ENCODE measurements at regions not wholly inside any gene's neighbourhood (a gene's known extent, or its start where the extent isn't known, plus 50 kb on each side); places are given as distances from the start of the nearest gene placed in this dataset.

DNA sequence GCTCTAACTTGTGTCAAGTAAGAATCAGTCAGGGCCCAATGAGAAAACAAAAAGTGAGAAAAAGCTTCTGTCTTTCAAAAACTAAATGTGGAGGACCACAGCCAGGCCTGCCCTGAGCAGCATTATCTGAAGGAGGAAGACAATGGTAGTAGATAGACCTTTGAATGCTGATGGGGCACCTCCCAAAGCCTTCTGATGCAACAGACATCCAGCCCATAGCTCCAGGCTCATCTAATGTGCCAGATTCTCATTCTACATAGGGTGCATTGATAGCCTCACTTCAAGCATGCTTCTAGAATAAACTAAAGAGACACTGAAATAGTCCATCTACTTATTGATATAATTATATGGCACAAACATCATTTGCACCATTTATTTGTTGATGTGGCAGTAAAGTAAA lies 351.6 kb downstream of the HHIPL2 start:
- TF ChIP-seq, protein P1, sequence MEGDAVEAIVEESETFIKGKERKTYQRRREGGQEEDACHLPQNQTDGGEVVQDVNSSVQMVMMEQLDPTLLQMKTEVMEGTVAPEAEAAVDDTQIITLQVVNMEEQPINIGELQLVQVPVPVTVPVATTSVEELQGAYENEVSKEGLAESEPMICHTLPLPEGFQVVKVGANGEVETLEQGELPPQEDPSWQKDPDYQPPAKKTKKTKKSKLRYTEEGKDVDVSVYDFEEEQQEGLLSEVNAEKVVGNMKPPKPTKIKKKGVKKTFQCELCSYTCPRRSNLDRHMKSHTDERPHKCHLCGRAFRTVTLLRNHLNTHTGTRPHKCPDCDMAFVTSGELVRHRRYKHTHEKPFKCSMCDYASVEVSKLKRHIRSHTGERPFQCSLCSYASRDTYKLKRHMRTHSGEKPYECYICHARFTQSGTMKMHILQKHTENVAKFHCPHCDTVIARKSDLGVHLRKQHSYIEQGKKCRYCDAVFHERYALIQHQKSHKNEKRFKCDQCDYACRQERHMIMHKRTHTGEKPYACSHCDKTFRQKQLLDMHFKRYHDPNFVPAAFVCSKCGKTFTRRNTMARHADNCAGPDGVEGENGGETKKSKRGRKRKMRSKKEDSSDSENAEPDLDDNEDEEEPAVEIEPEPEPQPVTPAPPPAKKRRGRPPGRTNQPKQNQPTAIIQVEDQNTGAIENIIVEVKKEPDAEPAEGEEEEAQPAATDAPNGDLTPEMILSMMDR (IDR thresholded peaks at IDR 0.05; ENCODE audit: extremely low read depth, low read depth, low read length), result no peak
- no peak overlapping the region for H2AFZ ChIP-seq (ENCODE audit: low read length)
- no peaks in the 10 kb centered on the region for H3K4me1 ChIP-seq (ENCODE audit: insufficient read depth, low read length)
- no peak overlapping the region for H3K27ac ChIP-seq (ENCODE audit: low read depth, low read length)
- H3K9me3 ChIP-seq (ENCODE audit: low read depth, low read length), result no peaks in the 10 kb centered on the region
- H3K4me2 ChIP-seq (ENCODE audit: insufficient read depth, low read length), result no peak overlapping the region
- no peak overlapping the region for H3K4me3 ChIP-seq (ENCODE audit: insufficient read depth, low read length)
- H3K79me2 ChIP-seq (ENCODE audit: insufficient read depth, low read length), result no peaks in the 10 kb centered on the region
- H3K27me3 ChIP-seq (ENCODE audit: insufficient read depth, low read length), result no peaks in the 10 kb centered on the region
- DNase-seq (ENCODE audit: insufficient read length, low spot score, missing footprints), result no peak
- H3K36me3 ChIP-seq (ENCODE audit: insufficient read depth, low read length), result no peaks in the 10 kb centered on the region
- H4K20me1 ChIP-seq (ENCODE audit: insufficient read depth, low read length), result no peaks in the 10 kb centered on the region

DNA sequence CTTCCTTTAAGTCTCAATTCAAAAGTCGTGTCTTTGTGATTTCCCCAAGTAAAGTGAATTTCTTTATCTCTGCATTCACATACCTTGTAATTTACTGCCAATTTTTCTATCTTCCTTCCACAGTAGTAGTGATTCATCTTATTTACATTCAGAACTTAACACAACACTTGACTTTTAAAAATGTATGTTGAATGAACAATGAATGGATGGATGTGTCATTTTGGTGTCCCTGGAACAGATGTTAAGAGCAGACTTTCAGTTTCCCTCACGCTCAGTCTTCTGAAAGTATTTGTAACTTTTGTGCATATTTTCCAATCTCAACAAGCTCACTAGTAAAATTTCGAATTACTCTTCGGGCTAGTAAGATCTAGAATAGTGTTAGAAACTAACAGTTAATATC lies 352.0 kb downstream of the HHIPL2 start:
- Histone ChIP-seq H3K27ac (ENCODE audit: low read depth, low read length) (no peak overlapping the region), H3K4me3 (ENCODE audit: insufficient read depth, low read length) (no peak overlapping the region), H3K9me3 (ENCODE audit: low read depth, low read length) (no peaks in the 10 kb centered on the region), H2AFZ (ENCODE audit: low read length) (no peak overlapping the region), H4K20me1 (ENCODE audit: insufficient read depth, low read length) (no peaks in the 10 kb centered on the region), H3K4me2 (ENCODE audit: insufficient read depth, low read length) (no peak overlapping the region), H3K36me3 (ENCODE audit: insufficient read depth, low read length) (no peaks in the 10 kb centered on the region), H3K79me2 (ENCODE audit: insufficient read depth, low read length) (no peaks in the 10 kb centered on the region), H3K4me1 (ENCODE audit: insufficient read depth, low read length) (no peaks in the 10 kb centered on the region), H3K27me3 (ENCODE audit: insufficient read depth, low read length) (no peaks in the 10 kb centered on the region)
- TF ChIP-seq, protein P1 (IDR thresholded peaks at IDR 0.05; ENCODE audit: extremely low read depth, low read depth, low read length), result no peak
- no peak for DNase-seq (ENCODE audit: insufficient read length, low spot score, missing footprints)

DNA sequence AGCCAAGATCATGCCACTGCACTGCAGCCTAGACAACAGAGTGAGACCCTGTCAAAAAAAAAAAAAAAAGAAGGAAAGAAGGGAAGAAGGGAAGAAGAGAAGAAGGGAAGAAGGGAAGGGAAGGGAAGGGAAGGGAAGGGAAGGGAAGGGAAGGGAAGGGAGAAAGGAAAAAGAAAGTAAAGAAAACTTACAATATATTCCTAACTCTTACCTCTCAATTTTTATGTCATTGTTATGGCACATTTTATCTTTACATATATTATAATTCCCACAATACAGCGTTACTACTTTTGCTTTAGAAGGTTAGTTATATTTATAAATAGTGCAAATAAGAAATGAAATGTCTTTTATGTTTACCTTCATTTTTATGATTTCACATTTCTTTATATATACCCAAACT lies 358.7 kb downstream of the HHIPL2 start:
- Histone ChIP-seq H3K27me3 (ENCODE audit: insufficient read depth, low read length) (no peaks in the 10 kb centered on the region), H3K4me3 (ENCODE audit: insufficient read depth, low read length) (no peak overlapping the region), H3K79me2 (ENCODE audit: insufficient read depth, low read length) (no peaks in the 10 kb centered on the region), H3K4me2 (ENCODE audit: insufficient read depth, low read length) (no peak overlapping the region), H3K36me3 (ENCODE audit: insufficient read depth, low read length) (no peaks in the 10 kb centered on the region), H2AFZ (ENCODE audit: low read length) (no peak overlapping the region), H3K9me3 (ENCODE audit: low read depth, low read length) (no peaks in the 10 kb centered on the region), H3K27ac (ENCODE audit: low read depth, low read length) (no peak overlapping the region), H3K4me1 (ENCODE audit: insufficient read depth, low read length) (peaks cover 3% of the 10 kb centered on the region), H4K20me1 (ENCODE audit: insufficient read depth, low read length) (no peaks in the 10 kb centered on the region)
- TF ChIP-seq, protein P1 (IDR thresholded peaks at IDR 0.05; ENCODE audit: extremely low read depth, low read depth, low read length), result no peak
- no peak for DNase-seq (ENCODE audit: insufficient read length, low spot score, missing footprints)

DNA sequence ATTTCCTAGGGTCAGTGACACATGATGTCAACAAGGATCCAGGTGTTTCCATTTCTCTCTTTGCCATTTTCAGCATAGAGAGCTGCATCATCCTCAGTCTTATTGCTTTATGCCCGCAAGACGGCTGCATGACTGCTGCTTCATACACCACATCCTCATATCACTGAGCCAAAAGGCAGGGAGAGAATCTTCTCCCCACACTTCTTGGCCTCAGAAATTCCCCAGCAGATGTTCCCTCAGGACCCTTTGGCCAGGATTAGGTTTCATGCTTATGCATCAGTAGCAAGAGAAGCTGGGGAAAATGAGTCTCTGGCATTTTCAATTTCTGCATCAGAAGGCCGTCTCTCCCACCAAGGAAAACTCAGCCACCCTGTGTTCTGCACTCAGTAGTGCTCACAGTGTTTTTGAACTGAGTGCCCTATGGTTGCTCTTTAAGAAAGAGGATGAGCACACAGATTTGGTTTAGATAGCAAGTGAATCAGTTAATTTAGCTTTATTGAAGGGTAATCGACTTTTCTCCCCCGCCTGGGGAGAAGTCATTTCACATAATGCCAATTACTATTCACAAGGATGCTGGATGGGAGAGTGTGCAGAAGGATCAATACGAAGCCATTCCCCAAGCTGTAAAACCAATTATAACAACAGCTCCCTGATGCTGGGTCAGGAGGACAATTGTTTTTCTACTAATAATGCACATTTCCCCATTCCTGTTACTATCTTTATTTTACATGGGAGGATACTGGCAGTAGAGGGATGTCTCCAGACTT lies 360.2 kb downstream of the HHIPL2 start:
- TF ChIP-seq, protein P1 (IDR thresholded peaks at IDR 0.05; ENCODE audit: extremely low read depth, low read depth, low read length), result no peak

More for the DNA sequence above, 360.2 kb downstream of the HHIPL2 start:
- no peak overlapping the region for H3K4me3 ChIP-seq (ENCODE audit: insufficient read depth, low read length)
- no peaks in the 10 kb centered on the region for H3K27me3 ChIP-seq (ENCODE audit: insufficient read depth, low read length)
- no peak overlapping the region for H3K27ac ChIP-seq (ENCODE audit: low read depth, low read length)
- DNase-seq (ENCODE audit: insufficient read length, low spot score, missing footprints), result peak; percentile 30
- no peak overlapping the region for H3K4me2 ChIP-seq (ENCODE audit: insufficient read depth, low read length)
- H2AFZ ChIP-seq (ENCODE audit: low read length), result peak overlapping the region; percentile 40
- no peaks in the 10 kb centered on the region for H3K79me2 ChIP-seq (ENCODE audit: insufficient read depth, low read length)
- no peaks in the 10 kb centered on the region for H3K36me3 ChIP-seq (ENCODE audit: insufficient read depth, low read length)
- peaks cover 3% of the 10 kb centered on the region for H3K4me1 ChIP-seq (ENCODE audit: insufficient read depth, low read length)
- H3K9me3 ChIP-seq (ENCODE audit: low read depth, low read length), result no peaks in the 10 kb centered on the region
- no peaks in the 10 kb centered on the region for H4K20me1 ChIP-seq (ENCODE audit: insufficient read depth, low read length)
